Upper lobe of left lung (tissue), 6 donors: ENCODE measurements at regions not wholly inside any gene's neighbourhood (a gene's known extent, or its start where the extent isn't known, plus 50 kb on each side); places are given as distances from the start of the nearest gene placed in this dataset.

ENCODE experiments used
- ATAC-seq, 2 donors: fragments of 200-7000 bp; cut with Tn5 transposase; one replicate each; pipeline ENCODE4 v1.9.1; 2022; ENCODE audit warnings: mild to moderate bottlenecking in 2 of 2, moderate library complexity in 2 of 2; ENCODE audit not compliant: low FRiP score in 2 of 2
- DNase-seq, 2 donors: peaks; one replicate each; pipeline ENCODE4 v3.0.0-alpha.2; 2019 to 2020
- H3K27ac ChIP-seq, 4 donors: fragments of 200-600 bp; sonication (generic); one replicate each; pipeline ENCODE4 v1.5.1; 2016 to 2019
- H3K27me3 ChIP-seq, 4 donors: fragments of 200-600 bp; sonication (generic); one replicate each; pipeline ENCODE4 v1.5.1; 2017 to 2019
- H3K36me3 ChIP-seq, 4 donors: fragments of 200-600 bp; sonication (generic); one replicate each; pipeline ENCODE4 v1.5.1; 2016 to 2019
- H3K4me1 ChIP-seq, 4 donors: fragments of 200-600 bp; sonication (generic); one replicate each; pipeline ENCODE4 v1.5.1; 2018 to 2019
- H3K4me3 ChIP-seq, 4 donors: fragments of 200-600 bp; sonication (generic); one replicate each; pipeline ENCODE4 v1.5.1; 2017 to 2019; ENCODE audit warnings: mild to moderate bottlenecking in 2 of 4, moderate library complexity in 1 of 4
- H3K9me3 ChIP-seq, 4 donors: fragments of 200-600 bp; sonication (generic); one replicate each; pipeline ENCODE4 v1.5.1; 2018 to 2019
- EP300 ChIP-seq, 4 donors: sonication (generic); formaldehyde crosslinking; IDR thresholded peaks; one replicate each; pipeline ENCODE4 v1.5.1; 2017; ENCODE audit warnings: antibody characterized with exemption in 4 of 4, control low read depth in 2 of 4
- POLR2A ChIP-seq, 4 donors: fragments of 450-650 bp; IDR thresholded peaks; one replicate each; pipeline ENCODE4 v1.5.1; 2016 to 2017; ENCODE audit warnings: antibody characterized with exemption in 4 of 4, mild to moderate bottlenecking in 2 of 4
- POLR2AphosphoS5 ChIP-seq, 2 donors: sonication (generic); formaldehyde crosslinking; IDR thresholded peaks; one replicate each; pipeline ENCODE4 v1.5.1; 2017; ENCODE audit warnings: antibody characterized with exemption in 2 of 2
- WGBS, 2 donors: methylation state at CpG; one replicate each; pipeline ENCODE4 v1.1.5; 2017 to 2018; 5-methylcytosine and 5-hydroxymethylcytosine counted together
- TF ChIP-seq, protein P1 (sequence below), 6 experiments: fragments of 450-650 bp in 4 of 6; fragments of 200-600 bp in 2 of 6; sonication (generic) in 2 of 6; IDR thresholded peaks; one replicate each; pipeline ENCODE4 v1.5.1; 2016 to 2019; ENCODE audit warnings: antibody characterized with exemption in 6 of 6
- donor health status: DM: no; HTN: no; CAD: no; lungs with moderate emphysema.
- donor health status: DM: no; HTN: yes; CAD: no; lungs with severe emphysema.

DNA sequence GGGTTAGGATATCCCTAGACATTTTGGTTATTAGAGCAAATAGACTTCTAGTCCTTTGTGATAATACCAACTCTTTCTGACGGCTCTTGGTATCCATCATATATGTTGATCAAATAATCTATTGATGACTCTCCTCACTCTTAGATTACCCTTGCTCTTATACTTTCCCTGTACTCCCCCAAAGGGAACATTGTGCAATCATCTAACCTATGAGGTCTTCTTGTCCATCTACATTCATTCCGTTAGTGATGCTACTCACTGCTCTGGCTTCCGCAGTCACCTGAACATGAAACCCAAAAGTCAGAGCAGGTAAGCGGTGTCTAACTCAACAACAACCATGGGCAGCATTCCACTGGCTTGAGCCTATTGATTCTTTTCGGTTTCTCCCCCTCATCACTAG, 223.7 kb upstream of the SALL1 start:
- Histone ChIP-seq H3K4me3 (no peak overlapping the region), H3K4me1 (no peaks in the 10 kb centered on the region), H3K27ac (no peak overlapping the region), H3K36me3 (no peaks in the 10 kb centered on the region), H3K27me3 (no peaks in the 10 kb centered on the region), H3K9me3 (no peaks in the 10 kb centered on the region)
- WGBS, 2 donors = 79 to 96% methylated on average over 5 of the region's 5 CpGs
- ATAC-seq (no peak), DNase-seq (no peak)
- TF ChIP-seq, protein P1, sequence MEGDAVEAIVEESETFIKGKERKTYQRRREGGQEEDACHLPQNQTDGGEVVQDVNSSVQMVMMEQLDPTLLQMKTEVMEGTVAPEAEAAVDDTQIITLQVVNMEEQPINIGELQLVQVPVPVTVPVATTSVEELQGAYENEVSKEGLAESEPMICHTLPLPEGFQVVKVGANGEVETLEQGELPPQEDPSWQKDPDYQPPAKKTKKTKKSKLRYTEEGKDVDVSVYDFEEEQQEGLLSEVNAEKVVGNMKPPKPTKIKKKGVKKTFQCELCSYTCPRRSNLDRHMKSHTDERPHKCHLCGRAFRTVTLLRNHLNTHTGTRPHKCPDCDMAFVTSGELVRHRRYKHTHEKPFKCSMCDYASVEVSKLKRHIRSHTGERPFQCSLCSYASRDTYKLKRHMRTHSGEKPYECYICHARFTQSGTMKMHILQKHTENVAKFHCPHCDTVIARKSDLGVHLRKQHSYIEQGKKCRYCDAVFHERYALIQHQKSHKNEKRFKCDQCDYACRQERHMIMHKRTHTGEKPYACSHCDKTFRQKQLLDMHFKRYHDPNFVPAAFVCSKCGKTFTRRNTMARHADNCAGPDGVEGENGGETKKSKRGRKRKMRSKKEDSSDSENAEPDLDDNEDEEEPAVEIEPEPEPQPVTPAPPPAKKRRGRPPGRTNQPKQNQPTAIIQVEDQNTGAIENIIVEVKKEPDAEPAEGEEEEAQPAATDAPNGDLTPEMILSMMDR (IDR thresholded peaks at IDR 0.05) = no peak
- TF ChIP-seq POLR2A (IDR thresholded peaks at IDR 0.05) (no peak), POLR2AphosphoS5 (IDR thresholded peaks at IDR 0.05) (no peak), EP300 (IDR thresholded peaks at IDR 0.05) (no peak)

DNA sequence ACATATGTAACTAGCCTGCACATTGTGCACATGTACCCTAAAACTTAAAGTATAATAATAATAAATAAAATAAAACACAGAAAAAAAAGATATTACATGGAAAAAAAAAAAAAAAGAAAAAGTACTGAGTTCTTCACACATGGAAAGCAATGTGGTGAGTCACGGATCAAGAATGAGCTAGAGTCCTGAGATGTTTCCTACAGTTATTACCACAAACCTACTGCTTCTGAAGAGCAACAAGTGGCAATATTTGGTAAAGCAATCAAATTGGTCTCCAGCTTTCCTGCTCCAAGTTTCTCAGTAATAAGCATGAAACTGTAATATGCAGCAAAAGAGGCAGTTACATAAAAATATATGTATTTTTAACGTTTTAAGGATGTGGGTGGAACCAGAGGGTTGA, 223.3 kb upstream of the SALL1 start:
- no peaks in the 10 kb centered on the region for H3K9me3 ChIP-seq
- no peak for ATAC-seq
- 84 to 85% methylated on average over 2 of the region's 2 CpGs for WGBS, 2 donors
- TF ChIP-seq EP300 (IDR thresholded peaks at IDR 0.05) (no peak), POLR2A (IDR thresholded peaks at IDR 0.05) (no peak), POLR2AphosphoS5 (IDR thresholded peaks at IDR 0.05) (no peak)
- TF ChIP-seq, protein P1 (IDR thresholded peaks at IDR 0.05) = no peak
- no peaks in the 10 kb centered on the region for H3K36me3 ChIP-seq
- H3K4me3 ChIP-seq = no peak overlapping the region
- H3K27ac ChIP-seq = no peak overlapping the region
- no peaks in the 10 kb centered on the region for H3K4me1 ChIP-seq
- H3K27me3 ChIP-seq = no peaks in the 10 kb centered on the region
- no peak for DNase-seq

DNA sequence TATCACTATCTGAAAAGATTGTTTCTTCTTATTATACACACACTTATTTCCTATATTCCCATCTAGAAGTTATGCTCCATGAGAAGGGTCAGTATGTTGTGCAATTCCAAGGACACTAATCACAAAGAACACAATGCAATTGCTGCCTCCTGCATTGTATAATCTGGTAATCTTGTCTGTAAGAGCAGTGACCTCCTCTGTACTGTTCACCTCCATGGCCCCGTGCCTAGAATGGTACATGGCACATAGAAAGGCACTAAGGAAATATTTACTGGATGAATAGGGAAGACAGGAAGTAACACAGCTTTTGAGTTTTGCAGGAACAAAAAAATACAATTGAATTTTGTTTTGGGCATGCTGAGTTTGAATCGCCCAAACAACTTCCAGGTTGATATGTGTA, 214.6 kb upstream of the SALL1 start:
- Histone ChIP-seq H3K27me3 (no peaks in the 10 kb centered on the region), H3K4me3 (no peak overlapping the region), H3K36me3 (no peaks in the 10 kb centered on the region), H3K27ac (no peak overlapping the region), H3K9me3 (no peaks in the 10 kb centered on the region), H3K4me1 (no peaks in the 10 kb centered on the region)
- WGBS, 2 donors = 51 to 82% methylated on average over 2 of the region's 2 CpGs
- DNase-seq (no peak), ATAC-seq (no peak)
- no peak for TF ChIP-seq EP300 (IDR thresholded peaks at IDR 0.05)
- TF ChIP-seq POLR2AphosphoS5 (IDR thresholded peaks at IDR 0.05) = no peak
- no peak for TF ChIP-seq POLR2A (IDR thresholded peaks at IDR 0.05)
- TF ChIP-seq, protein P1 (IDR thresholded peaks at IDR 0.05) = no peak

DNA sequence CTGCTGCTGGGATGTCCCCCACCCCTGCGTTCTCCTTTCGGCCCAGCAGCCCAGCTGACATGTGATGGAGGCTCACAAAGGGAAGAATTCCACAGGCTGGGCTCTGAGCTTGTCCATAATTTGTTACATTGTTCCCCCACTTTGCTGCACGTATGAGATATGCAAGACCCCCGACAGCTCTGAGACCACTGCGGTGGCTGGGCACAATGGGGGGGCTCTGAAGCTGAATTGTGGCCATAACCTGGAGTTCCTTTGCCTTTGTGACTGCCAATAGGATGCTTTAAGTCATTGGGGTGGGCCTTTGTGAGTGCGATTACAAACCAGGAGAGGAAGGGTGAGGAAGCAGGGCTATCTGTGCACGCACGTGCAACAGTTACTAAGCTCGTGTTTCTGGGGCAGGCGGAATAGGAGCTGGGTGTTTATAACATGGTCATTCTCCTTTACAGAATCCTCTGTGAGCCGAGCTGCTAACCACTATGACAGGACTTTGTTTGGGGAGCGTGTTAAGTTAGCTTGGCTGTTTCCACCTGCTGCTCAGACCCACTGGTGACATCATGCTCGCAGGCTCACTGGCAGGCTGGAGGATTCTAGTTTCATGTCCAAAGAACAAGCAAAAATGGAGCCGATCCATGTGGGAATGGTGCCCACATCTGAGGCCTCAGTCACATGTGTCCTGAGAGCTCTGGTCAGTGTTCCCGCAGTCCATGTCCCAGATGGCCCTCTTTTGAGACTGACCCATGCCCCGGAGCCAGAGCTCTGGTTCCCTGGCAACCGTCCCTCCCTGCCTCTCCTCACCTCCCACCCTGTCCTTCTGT, 208.3 kb upstream of the SALL1 start:
- H3K9me3 ChIP-seq = no peaks in the 10 kb centered on the region
- ATAC-seq (peak in 1 of 2 donors; percentile 10), DNase-seq (no peak)
- H3K4me3 ChIP-seq = no peak overlapping the region
- TF ChIP-seq, protein P1 (IDR thresholded peaks at IDR 0.05) = no peak
- TF ChIP-seq EP300 (IDR thresholded peaks at IDR 0.05) (no peak), POLR2A (IDR thresholded peaks at IDR 0.05) (no peak), POLR2AphosphoS5 (IDR thresholded peaks at IDR 0.05) (no peak)
- 46 to 53% methylated on average over 16 to 17 of the region's 17 CpGs for WGBS, 2 donors
- no peaks in the 10 kb centered on the region for H3K36me3 ChIP-seq
- no peaks in the 10 kb centered on the region for H3K4me1 ChIP-seq
- no peaks in the 10 kb centered on the region for H3K27me3 ChIP-seq
- H3K27ac ChIP-seq = no peak overlapping the region

DNA sequence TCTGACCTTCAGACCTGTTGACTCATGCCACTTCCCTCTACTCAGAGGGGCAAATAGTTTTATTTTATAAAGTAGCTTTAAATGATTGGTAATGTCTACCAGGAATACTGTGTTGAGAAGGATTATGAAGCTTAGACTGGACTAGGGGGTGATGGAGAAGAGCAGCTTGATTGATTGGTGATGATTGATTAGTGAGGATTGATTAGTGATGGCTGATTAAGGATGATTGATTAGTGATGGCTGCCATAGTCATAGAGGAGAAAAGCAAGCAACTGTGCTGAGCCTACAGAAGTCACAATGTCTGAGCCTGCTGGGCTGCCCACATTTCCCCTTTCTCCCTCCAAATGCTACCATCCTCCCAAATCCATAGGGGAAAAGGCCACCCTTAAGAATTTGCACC, 206.8 kb upstream of the SALL1 start:
- Histone ChIP-seq H3K27me3 (no peaks in the 10 kb centered on the region), H3K27ac (no peak overlapping the region), H3K9me3 (no peaks in the 10 kb centered on the region), H3K36me3 (no peaks in the 10 kb centered on the region), H3K4me1 (no peaks in the 10 kb centered on the region), H3K4me3 (no peak overlapping the region)
- DNase-seq (no peak), ATAC-seq (no peak)
- no peak for TF ChIP-seq POLR2A (IDR thresholded peaks at IDR 0.05)
- no peak for TF ChIP-seq EP300 (IDR thresholded peaks at IDR 0.05)
- TF ChIP-seq POLR2AphosphoS5 (IDR thresholded peaks at IDR 0.05) = no peak
- TF ChIP-seq, protein P1 (IDR thresholded peaks at IDR 0.05) = no peak
